GM23338 (cell line): ENCODE measurements at regions not wholly inside any gene's neighbourhood (a gene's known extent, or its start where the extent isn't known, plus 50 kb on each side); places are given as distances from the start of the nearest gene placed in this dataset.

Source experiments
- ATAC-seq: fragments of 200-7000 bp; cut with Tn5 transposase; 3 replicates; pipeline ENCODE4 v1.9.1; 2020
- DNase-seq: peaks from one replicate; pipeline ENCODE4 v3.0.0-alpha.2; 2015; ENCODE audit warnings: low spot score
- H2AFZ ChIP-seq: fragments of 200-600 bp; sonication (generic); 2 replicates; pipeline ENCODE4 v1.8.0; 2016; ENCODE audit warnings: antibody characterized with exemption, mild to moderate bottlenecking, moderate library complexity
- H3F3A ChIP-seq: fragments of 200-600 bp; sonication (generic); replicated peaks from 2 replicates; pipeline ENCODE4 v1.8.0; 2017; ENCODE audit warnings: antibody characterized with exemption, mixed run types, low read depth
- H3K27ac ChIP-seq: fragments of 200-600 bp; sonication (generic); 2 replicates; pipeline ENCODE4 v1.6.1; 2016; ENCODE audit warnings: low read depth
- H3K27me3 ChIP-seq: fragments of 200-600 bp; sonication (generic); 2 replicates; pipeline ENCODE4 v1.8.0; 2016; ENCODE audit warnings: mild to moderate bottlenecking, mixed run types, moderate library complexity; ENCODE audit not compliant: insufficient read depth
- H3K36me3 ChIP-seq: fragments of 200-600 bp; sonication (generic); 2 replicates; pipeline ENCODE4 v1.8.0; 2016; ENCODE audit warnings: mild to moderate bottlenecking; ENCODE audit not compliant: insufficient read depth
- H3K4me1 ChIP-seq: fragments of 200-600 bp; sonication (generic); 2 replicates; pipeline ENCODE4 v1.8.0; 2016; ENCODE audit warnings: mild to moderate bottlenecking, moderate library complexity; ENCODE audit not compliant: insufficient read depth
- H3K4me2 ChIP-seq: fragments of 200-600 bp; sonication (generic); 2 replicates; pipeline ENCODE4 v1.7.1; 2017; ENCODE audit warnings: mixed run types
- H3K4me3 ChIP-seq: fragments of 200-600 bp; sonication (generic); 2 replicates; pipeline ENCODE4 v1.6.1; 2016; ENCODE audit warnings: mixed run types
- H3K79me2 ChIP-seq: fragments of 200-600 bp; sonication (generic); replicated peaks from 2 replicates; pipeline ENCODE4 v1.8.0; 2017; ENCODE audit warnings: mild to moderate bottlenecking; ENCODE audit not compliant: insufficient read depth
- H3K9me2 ChIP-seq: fragments of 200-600 bp; sonication (generic); 2 replicates; pipeline ENCODE4 v1.8.0; 2017; ENCODE audit not compliant: insufficient read depth
- H4K20me1 ChIP-seq: fragments of 200-600 bp; sonication (generic); replicated peaks from 2 replicates; pipeline ENCODE4 v1.8.0; 2017; ENCODE audit warnings: mild to moderate bottlenecking; ENCODE audit not compliant: insufficient read depth
- H3K27ac Mint-ChIP-seq: 2 replicates; pipeline ENCODE4 v1.8.0; 2020; ENCODE audit warnings: inconsistent platforms, mild to moderate bottlenecking, moderate library complexity, mixed read lengths
- H3K27me3 Mint-ChIP-seq: 3 replicates; pipeline ENCODE4 v1.8.0; 2022; ENCODE audit warnings: low read depth, mild to moderate bottlenecking, moderate library complexity, mixed read lengths, inconsistent platforms; ENCODE audit not compliant: insufficient read depth, poor library complexity
- H3K36me3 Mint-ChIP-seq: 3 replicates; pipeline ENCODE4 v1.8.0; 2021; ENCODE audit warnings: low read depth, mild to moderate bottlenecking, inconsistent platforms, moderate library complexity, mixed read lengths
- H3K4me1 Mint-ChIP-seq: 3 replicates; pipeline ENCODE4 v1.8.0; 2020; ENCODE audit warnings: mild to moderate bottlenecking, inconsistent platforms, mixed read lengths
- H3K4me3 Mint-ChIP-seq: 3 replicates; pipeline ENCODE4 v1.8.0; 2021; ENCODE audit warnings: moderate library complexity, mild to moderate bottlenecking, inconsistent platforms, mixed read lengths
- H3K9me3 Mint-ChIP-seq: 3 replicates; pipeline ENCODE4 v1.8.0; 2020; ENCODE audit warnings: moderate library complexity, mild to moderate bottlenecking, inconsistent platforms, mixed read lengths
- CREB1 ChIP-seq: fragments of 250-450 bp; sonication (Bioruptor Pico); IDR thresholded peaks from 2 replicates; pipeline ENCODE4 v1.5.0; 2020; ENCODE audit warnings: low read depth, mild to moderate bottlenecking, moderate library complexity
- EZH2 ChIP-seq: fragments of 200-600 bp; sonication (generic); IDR thresholded peaks from one replicate; pipeline ENCODE4 v1.8.0; 2017; ENCODE audit warnings: antibody characterized with exemption, mild to moderate bottlenecking, low read depth; ENCODE audit not compliant: unreplicated experiment
- EZH2phosphoT487 ChIP-seq: fragments of 200-600 bp; sonication (generic); IDR thresholded peaks from one replicate; pipeline ENCODE4 v1.8.1; 2018; ENCODE audit warnings: antibody characterized with exemption; ENCODE audit not compliant: unreplicated experiment
- NANOG ChIP-seq: IDR thresholded peaks from 2 replicates; pipeline ENCODE4 v1.6.1; 2016; ENCODE audit warnings: antibody characterized with exemption, borderline replicate concordance
- POLR2AphosphoS5 ChIP-seq: IDR thresholded peaks from 2 replicates; pipeline ENCODE4 v1.6.1; 2016; ENCODE audit warnings: antibody characterized with exemption, low read depth
- STAT1 ChIP-seq: IDR thresholded peaks from one replicate; pipeline ENCODE4 v1.6.1; 2016; ENCODE audit warnings: antibody characterized with exemption; ENCODE audit not compliant: unreplicated experiment
- ZNF331 ChIP-seq: fragments of 250-450 bp; sonication (Bioruptor Pico); IDR thresholded peaks from 2 replicates; pipeline ENCODE4 v1.5.0; 2020; ENCODE audit warnings: low read depth, mild to moderate bottlenecking, moderate library complexity
- TF ChIP-seq, protein P1 (sequence below): IDR thresholded peaks from one replicate; pipeline ENCODE4 v1.6.1; 2018; ENCODE audit warnings: antibody characterized with exemption; ENCODE audit not compliant: unreplicated experiment
- TF ChIP-seq, protein P2 (sequence below), 2 experiments: fragments of 200-600 bp in 1 of 2; sonication (generic) in 1 of 2; conservative IDR thresholded peaks; 2 replicates each; pipeline versions ENCODE4 v1.5.1 to v1.6.1; 2016 to 2017; ENCODE audit warnings: antibody characterized with exemption in 2 of 2, low read depth in 2 of 2, mild to moderate bottlenecking in 2 of 2, moderate library complexity in 1 of 2
- TF ChIP-seq, protein P3 (sequence below): IDR thresholded peaks from 2 replicates; pipeline ENCODE4 v1.6.1; 2016; ENCODE audit warnings: antibody characterized with exemption

DNA sequence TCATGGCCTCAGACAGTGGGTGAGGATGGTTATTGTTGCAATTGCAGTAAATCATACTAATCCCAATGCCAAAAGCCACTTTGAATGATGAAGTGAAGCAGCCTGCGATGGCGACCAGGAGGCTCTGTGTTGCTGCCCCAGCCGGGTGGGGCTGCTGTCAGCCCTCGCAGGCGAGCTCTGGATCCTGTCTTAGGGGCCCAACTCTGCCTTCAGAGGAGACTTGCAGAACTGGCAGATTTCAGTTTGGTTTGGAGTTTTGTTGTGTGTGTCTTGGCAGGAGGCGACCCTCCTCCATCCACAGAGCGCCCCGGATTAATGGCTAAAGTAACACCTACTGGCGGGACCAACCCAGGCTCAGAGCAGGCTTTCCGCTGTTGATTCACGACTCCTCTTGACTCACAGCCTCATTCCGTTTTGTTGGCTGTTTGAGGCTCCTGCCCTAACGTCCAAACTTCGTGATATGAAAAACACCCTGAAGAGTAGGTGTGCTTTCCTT, 67.9 kb upstream of the BMPER start (continued):
- no peak for TF ChIP-seq STAT1
- TF ChIP-seq, protein P1, sequence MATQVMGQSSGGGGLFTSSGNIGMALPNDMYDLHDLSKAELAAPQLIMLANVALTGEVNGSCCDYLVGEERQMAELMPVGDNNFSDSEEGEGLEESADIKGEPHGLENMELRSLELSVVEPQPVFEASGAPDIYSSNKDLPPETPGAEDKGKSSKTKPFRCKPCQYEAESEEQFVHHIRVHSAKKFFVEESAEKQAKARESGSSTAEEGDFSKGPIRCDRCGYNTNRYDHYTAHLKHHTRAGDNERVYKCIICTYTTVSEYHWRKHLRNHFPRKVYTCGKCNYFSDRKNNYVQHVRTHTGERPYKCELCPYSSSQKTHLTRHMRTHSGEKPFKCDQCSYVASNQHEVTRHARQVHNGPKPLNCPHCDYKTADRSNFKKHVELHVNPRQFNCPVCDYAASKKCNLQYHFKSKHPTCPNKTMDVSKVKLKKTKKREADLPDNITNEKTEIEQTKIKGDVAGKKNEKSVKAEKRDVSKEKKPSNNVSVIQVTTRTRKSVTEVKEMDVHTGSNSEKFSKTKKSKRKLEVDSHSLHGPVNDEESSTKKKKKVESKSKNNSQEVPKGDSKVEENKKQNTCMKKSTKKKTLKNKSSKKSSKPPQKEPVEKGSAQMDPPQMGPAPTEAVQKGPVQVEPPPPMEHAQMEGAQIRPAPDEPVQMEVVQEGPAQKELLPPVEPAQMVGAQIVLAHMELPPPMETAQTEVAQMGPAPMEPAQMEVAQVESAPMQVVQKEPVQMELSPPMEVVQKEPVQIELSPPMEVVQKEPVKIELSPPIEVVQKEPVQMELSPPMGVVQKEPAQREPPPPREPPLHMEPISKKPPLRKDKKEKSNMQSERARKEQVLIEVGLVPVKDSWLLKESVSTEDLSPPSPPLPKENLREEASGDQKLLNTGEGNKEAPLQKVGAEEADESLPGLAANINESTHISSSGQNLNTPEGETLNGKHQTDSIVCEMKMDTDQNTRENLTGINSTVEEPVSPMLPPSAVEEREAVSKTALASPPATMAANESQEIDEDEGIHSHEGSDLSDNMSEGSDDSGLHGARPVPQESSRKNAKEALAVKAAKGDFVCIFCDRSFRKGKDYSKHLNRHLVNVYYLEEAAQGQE, result no peak
- TF ChIP-seq, protein P2, sequence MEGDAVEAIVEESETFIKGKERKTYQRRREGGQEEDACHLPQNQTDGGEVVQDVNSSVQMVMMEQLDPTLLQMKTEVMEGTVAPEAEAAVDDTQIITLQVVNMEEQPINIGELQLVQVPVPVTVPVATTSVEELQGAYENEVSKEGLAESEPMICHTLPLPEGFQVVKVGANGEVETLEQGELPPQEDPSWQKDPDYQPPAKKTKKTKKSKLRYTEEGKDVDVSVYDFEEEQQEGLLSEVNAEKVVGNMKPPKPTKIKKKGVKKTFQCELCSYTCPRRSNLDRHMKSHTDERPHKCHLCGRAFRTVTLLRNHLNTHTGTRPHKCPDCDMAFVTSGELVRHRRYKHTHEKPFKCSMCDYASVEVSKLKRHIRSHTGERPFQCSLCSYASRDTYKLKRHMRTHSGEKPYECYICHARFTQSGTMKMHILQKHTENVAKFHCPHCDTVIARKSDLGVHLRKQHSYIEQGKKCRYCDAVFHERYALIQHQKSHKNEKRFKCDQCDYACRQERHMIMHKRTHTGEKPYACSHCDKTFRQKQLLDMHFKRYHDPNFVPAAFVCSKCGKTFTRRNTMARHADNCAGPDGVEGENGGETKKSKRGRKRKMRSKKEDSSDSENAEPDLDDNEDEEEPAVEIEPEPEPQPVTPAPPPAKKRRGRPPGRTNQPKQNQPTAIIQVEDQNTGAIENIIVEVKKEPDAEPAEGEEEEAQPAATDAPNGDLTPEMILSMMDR (conservative IDR thresholded peaks at IDR 0.05; ENCODE audit: low read depth in 2 of 2), result no peak

DNA sequence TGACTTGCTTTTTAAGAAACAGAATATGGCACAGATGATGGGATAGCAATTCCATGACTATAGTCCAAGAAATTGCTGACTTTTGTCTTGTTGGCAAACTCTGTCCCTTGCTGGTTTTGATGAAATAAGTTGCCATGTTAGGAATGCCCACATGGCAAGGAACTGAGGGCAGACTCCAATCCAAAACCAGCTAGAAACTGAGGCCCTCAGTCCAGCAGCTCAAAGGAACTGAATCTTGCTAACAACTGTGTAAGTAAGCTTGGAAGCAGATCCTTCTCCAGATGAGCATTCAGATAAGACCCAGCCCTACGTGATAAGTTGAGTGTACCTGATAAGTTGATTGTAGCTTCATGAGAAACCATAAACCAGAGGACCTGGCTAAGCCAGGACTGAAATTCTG, 64.3 kb upstream of the BMPER start:
- Histone ChIP-seq H3K4me3 (no peak overlapping the region), H3K27ac (no peak overlapping the region), H3K4me1 (no peaks in the 10 kb centered on the region), H2AFZ (no peak overlapping the region), H3K9me2 (0 out of 2 replicates have a peak, but pooled peaks cover 4% of the 10 kb centered on the region), H4K20me1 (no peaks in the 10 kb centered on the region), H3F3A (no peaks in the 10 kb centered on the region), H3K27me3 (no peaks in the 10 kb centered on the region), H3K4me2 (no peak overlapping the region), H3K79me2 (no peaks in the 10 kb centered on the region), H3K36me3 (no peaks in the 10 kb centered on the region)
- Mint-ChIP-seq H3K4me1 (no peaks in the 10 kb centered on the region), H3K27me3 (peaks cover 2% of the 10 kb centered on the region), H3K36me3 (no peaks in the 10 kb centered on the region), H3K27ac (no peak overlapping the region), H3K4me3 (no peak overlapping the region), H3K9me3 (peaks cover 6% of the 10 kb centered on the region; the same call in 2 of the 3 replicates)
- ATAC-seq (no peak), DNase-seq (no peak)
- TF ChIP-seq ZNF331 (no peak), POLR2AphosphoS5 (no peak), EZH2 (no peak), NANOG (no peak), CREB1 (CRISPR knock-in tag) (no peak), EZH2phosphoT487 (no peak)
- TF ChIP-seq, protein P3, sequence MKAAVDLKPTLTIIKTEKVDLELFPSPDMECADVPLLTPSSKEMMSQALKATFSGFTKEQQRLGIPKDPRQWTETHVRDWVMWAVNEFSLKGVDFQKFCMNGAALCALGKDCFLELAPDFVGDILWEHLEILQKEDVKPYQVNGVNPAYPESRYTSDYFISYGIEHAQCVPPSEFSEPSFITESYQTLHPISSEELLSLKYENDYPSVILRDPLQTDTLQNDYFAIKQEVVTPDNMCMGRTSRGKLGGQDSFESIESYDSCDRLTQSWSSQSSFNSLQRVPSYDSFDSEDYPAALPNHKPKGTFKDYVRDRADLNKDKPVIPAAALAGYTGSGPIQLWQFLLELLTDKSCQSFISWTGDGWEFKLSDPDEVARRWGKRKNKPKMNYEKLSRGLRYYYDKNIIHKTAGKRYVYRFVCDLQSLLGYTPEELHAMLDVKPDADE, result no peak
